ENCODE measurements at regions not wholly inside any gene's neighbourhood (a gene's known extent, or its start where the extent isn't known, plus 50 kb on each side); places are given as distances from the start of the nearest gene placed in this dataset.

GRCh38 chr3:14288833-14289451, 110.3 kb downstream of the LSM3 start:
- no peak for DNase-seq

DNA sequence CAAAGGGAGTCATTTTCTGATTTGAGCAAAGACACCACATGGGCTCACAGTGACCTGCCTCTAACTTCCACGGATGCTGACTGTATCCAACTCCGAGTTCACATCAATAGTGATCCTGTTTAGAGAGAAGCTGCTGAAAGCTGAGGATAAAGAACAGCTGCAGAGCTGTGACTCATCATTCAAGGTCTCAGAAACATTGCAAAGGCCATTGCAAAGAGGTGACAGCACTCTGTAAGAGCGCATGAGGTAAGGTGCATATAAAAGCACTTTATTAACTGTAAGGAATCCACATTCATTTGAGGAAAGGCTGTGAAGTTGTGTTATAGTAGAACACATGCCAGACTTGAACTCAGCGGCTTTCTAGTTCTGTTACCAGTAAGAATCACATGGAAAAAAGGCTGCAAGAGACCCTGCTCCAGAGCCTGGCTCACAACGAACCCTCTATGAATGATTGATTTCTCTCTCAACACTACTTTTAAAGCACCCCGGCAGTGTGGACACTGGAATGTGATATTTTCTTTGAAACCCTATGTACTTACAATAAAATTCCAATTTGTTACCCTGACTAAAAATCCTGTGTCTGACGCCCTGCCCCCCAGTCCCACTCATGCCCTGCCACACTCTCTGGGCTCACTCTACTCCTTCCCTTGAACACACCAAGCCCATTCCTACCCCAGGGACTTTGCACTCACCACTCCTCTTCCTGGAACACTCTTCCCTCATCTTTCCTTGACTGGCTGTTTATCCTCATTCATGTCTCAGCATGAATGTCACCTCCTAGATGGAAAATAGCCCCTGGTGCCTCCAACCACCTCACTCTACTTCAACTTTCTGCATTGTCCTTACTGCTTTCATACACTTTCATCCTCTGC, 111.2 kb downstream of the LSM3 start:
- DNase-seq: peak in 1 of 3 experiments; percentile 6

DNA sequence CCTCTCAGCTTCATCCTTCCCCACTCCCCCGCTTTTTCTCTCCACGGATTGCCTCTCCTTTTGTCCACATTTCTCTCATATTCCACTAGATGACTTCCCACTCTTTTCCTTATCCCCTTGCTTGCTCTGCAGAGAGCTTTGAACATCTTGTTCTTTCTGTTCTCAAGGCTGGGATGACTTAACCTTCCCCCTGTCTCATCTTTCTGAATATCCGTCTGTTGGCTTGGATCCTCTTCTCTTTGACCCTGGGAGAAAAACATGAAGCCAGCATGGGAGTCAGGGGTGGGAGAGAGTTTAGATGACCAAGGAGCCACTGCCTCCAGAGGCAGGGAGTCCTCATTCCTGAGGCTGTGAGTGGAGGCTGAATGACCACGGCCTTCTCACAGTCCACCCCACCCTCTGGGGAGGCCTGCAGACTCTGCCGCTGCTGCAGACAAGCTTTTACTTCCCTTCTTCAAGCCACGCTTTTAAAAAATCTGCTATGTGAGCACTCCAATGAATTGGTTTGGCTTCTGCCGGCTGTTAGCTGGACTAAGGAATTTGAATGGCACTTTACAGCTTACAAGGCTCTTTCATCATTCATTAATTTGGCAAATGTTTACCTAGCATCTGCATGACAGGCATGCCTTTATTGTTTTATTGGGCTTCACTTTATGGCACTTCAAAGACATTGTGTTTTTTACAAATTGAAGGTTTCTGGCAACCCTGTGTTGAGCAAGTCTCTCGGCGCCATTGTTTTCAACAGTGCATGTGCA, 111.6 kb upstream of the SLC6A6 start:
- DNase-seq: peak in 1 of 3 experiments; percentile 11

DNA sequence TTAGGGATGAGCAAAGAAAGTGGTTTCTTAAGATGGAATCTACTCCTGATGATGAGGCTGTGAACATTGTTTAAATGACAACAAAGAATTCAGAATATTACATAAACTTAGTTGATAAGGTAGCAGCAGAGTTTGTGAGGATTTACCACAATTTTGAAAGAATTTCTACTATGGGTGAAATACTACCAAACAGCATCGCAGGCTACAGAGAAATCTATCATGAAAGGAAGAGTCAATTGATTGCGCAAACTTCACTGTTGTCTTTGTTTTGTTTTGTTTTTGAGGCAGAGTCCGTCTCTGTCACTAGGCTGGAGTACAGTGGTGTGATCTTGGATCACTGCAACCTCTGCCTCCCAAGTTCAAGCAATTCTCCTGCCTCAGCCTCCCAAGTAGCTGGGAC, 107.4 kb upstream of the SLC6A6 start:
- no peak for DNase-seq

- DNase-seq: no peak
Measured at GRCh38 chr3:14295801-14296200, 106.6 kb upstream of the SLC6A6 start.

DNA sequence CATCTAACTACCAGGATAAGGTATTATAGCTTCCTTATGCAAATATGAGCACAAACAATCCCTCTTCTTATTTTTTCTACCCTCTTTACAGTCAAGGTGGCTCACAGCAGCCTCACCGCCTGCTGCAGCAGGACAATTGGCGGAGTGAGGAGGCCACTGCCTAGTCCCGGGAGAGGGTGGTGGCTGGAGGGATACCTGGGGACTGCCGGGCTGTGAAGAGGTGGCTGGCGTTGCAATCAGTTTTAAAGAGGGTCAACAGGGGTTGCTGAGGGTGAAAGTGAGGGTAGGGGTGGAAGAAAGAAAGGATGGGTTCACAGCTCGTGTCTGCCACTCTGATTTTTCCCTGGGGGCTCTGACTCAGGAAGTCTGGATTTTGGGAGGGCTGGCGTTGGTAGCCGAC, 105.1 kb upstream of the SLC6A6 start:
- DNase-seq: peak in 1 of 3 experiments; percentile 45

DNA sequence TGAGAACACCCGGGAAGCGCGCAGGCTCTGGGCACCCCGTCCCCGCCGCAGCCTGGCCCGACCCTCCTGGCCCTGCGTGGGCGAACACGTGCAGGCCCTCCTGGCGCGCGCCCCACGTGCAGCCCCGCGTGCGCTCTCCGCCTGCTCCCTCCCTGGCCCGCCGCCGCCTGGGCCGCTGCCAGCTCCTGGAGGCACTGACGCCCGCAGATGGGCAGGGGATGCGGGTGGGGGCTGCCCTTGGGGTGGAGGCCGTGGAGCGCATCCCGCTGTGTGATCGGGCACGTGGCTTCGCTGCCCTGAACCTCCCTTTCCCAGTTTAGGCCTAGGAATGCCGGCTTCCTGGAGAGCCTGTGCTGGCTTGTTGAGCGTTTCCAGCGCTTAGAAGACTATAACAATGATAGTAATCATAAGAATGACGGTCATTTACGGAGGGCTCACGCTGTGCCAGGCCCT, 104.6 kb upstream of the SLC6A6 start:
- peak in 2 of 3 experiments; percentile 62 to 78 for DNase-seq

DNA sequence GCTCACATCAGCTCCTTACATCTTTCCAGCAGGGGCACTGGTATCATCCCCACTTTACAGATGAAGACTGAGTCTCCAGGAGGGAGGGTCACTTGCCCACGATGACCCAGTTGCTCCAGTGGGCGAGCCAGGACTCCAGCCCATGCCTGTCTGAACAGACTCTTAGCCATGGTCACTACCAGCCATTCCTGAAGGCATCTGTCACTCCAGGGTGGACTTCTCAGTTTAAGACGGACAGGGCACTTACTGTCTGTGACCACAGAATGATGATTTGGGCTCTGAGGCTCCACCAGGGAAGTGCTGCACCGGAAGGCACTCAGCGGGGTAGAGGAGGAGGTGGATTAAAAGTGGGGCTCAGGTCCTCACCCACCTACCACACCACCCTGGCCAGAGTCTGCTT, 104.0 kb upstream of the SLC6A6 start:
- DNase-seq: no peak

DNA sequence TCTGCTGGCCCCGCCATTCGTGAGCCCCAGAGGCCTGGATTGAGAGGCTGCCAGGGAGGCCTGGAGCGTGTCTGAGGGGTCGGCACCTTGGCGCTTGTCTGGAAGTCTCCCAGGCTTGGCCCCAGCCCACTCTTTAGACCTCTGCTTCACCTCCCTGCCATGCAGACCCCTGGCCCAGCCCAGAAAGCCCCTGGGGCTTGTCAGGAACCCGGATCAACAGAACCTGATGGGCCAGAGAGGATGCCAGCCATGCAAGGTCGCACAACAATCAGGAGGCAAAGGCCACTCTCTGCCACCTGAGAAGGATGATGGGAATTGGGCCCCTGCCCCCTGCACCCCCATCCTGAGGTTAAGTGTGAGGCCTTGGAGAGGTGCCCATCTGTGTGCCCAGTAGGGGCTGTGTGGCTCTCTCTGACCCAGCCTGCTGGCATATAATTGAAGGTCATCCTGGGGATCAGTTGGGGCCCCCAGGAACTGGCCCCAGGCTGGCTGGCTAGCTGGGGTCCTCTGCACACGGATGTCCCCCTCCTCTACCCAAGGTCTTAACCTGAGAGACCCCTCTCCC, 103.3 kb upstream of the SLC6A6 start:
- no peak for DNase-seq

DNA sequence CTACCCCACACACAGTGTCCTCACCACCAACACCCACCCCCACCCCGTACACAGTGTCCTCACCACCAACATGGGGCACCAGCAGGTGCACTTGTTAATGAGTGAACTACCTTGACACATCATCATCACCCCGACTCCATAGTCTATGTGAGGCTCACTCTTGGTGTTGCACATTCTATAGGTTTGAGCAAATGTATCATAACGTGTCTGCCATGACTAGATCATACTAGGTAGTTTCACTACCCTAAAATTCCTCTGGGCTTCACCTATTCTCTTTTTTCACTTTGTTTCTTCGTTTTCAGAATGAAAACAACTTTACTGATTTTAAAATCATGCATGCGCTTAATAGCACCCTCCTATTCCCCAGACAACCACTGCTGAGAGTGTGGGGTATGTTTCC, 102.6 kb upstream of the SLC6A6 start:
- DNase-seq: no peak

DNA sequence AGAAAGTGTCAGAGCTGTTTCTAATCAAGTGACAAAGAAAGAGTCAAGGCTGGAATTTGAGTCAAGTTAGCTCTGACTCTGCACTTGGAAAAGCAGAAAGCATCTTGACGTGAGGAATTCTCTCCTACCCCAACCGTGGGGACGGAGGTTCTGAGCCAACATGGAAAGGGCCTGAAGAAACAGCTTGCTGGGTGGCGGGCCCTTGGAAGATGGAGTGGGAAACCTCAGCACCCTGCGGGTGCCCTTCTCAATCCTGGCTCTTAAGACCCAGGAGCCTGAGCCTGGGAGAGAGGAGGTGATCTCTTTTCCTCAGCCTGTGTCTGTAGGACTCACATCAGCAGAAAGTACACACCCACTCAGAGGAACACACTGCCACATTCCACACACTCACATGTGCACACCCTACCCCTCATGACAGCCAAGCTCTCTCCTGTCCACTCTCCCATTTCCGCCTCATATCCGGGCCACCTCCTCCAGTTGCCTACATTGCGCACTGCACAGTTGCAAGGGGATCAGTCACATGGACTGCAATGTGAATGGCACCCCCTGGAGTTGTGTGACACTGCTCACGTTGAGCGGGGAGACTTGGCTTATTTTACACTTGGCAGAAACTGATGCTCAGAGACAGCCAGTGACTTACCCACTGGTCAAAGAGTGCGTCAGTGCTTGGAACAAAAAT, 101.5 kb upstream of the SLC6A6 start:
- DNase-seq: no peak

GRCh38 chr3:14301558-14301957, 100.8 kb upstream of the SLC6A6 start:
- no peak for DNase-seq

DNA sequence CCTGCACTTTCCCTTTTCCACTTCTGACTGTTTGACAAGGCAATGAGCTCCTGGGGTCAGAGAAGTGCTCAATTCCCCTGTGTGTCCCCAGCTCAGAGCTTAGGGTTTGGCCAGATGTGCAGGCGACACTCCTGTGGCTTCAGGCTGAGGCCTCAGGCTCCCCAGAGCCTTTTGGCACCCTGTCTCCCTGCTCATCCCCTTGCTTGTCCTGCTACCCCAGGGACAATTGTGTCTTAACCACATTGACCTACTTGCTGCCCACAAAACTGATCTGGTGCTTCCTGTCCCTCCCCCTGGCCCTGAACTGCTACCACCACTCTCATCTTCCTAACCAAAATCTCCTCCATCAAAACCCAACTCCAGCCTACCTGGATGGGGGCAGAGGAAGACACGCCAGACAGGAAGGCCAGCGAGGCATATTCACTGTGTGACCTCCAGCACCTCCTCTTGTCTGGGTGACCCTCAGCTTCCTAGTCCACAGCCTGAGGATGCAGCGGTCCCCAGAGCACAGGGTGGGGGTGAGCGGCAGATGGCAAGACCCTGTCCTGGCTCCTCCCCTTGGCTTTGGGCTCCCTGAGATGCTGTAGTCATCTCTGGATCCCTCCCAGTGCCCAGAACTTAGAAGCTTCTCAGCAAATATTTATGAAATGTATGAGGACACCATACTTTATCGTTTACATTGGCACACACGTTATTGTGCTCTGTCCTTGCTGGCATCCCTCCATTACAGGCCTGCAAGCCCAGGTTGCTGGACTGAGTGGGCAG, 98.9 kb upstream of the SLC6A6 start:
- DNase-seq: no peak

GRCh38 chr3:14304101-14305045, 98.0 kb upstream of the SLC6A6 start:
- no peak for DNase-seq

DNA sequence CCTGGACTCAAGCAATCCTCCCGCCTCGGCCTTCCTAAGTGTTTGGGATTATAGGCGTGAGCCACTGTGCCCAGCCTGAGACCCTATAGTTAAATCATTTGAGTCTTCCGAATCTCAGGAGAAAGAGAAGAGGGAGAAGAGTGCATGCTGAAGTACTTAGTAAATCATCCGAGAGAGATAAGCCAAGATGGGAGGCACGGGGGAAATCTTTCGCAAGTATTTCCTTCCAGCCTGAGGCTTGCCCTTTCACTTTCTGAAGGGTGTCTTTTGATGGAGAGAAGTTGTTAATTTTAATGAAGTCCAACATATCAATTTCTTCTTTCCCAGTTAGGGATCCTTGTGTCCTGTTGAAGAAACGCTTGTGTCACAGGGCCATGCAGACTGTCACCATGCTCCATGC, 97.1 kb upstream of the SLC6A6 start:
- DNase-seq: no peak

DNA sequence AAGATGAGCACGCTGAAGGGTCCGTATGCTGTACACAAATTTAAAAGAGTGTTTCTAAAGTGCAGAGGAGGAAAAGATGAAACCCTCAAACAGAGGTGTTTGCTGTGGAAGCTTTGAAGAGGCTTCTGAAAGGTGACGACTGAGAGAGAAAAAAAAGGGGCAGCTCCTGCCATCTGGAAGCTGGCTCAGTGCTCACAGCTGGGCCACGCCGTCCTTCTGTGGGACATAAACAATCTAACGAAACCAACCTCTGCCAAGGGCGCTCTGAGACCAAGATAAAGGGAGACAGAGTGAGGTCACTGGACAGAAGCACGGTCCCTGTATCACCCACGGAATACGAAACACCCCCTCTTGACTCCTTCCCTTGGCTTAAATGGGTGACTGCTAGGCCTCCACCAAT, 96.3 kb upstream of the SLC6A6 start:
- no peak for DNase-seq

DNA sequence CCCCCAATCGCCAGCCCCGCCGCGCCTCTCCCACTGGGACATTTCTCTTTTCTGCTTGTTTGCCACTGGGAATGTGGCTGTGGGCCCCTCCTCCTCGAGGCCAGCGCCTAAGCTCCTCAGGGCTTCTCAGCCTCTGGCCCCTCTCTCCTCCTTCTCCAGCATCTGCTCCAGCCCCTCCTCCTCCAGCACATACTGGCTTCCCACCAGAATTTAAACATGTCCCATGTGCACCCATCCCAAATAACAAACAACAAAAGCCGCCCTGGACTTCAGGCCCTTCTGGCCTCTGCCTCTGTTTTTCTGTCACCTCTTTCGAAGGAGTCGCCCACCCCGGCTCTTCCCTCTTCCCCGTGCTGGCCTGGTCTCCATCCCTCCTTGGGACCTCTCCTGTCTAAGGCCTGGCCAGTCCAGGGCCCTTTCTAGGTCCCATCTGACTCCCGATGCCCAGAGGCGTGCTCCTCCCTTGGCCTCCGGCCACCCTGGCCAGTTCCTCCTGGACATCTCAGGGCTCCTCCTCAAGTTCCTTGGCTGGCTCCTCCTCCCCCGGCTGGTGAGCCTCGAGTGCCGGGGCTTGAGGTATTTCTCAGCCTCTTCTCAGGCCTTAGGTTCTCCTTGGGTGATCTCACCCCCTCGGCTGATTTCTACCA, 94.6 kb upstream of the SLC6A6 start:
- no peak for DNase-seq

DNA sequence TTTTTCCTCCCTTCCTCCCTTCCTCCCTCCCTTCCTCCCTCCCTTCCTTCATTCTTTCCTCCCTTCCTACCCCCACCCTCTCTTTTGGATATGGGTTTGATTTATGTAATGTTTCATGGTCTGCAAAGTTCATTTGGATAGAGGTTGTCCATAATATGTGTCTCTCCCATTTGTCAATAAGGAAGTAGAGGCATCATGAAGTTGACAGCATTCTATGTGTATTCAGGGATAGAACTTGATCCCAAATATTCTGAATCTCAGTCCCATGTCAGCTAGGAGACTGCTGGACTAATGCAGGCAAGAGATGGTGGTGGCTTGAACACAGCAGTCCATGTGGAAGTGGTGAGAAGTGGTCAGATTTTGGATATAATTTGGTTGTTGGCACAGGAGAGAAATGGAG, 90.7 kb upstream of the SLC6A6 start:
- DNase-seq: no peak

- no peak for DNase-seq
Measured at GRCh38 chr3:14312375-14312774, 90.0 kb upstream of the SLC6A6 start.

- DNase-seq: no peak
Measured at GRCh38 chr3:14317057-14317553, 85.3 kb upstream of the SLC6A6 start.

All from NCI-H1417 (cell line).